NCI-H2081 (cell line): ENCODE measurements at regions not wholly inside any gene's neighbourhood (a gene's known extent, or its start where the extent isn't known, plus 50 kb on each side); places are given as distances from the start of the nearest gene placed in this dataset.
A peak's percentile ranks its signal among the peaks of the same experiment; 100 is the strongest.

ENCODE experiments used
- DNase-seq, 2 experiments: peaks; one replicate each; lab custom pipeline; 2025; lab: John Stamatoyannopoulos, UW

GRCh38 chr1:235925016-235925415 is 58.3 kb upstream of the LYST start:
- DNase-seq, result peak in 1 of 2 experiments; percentile 22

GRCh38 chr1:235923466-235924021 is 56.8 kb upstream of the LYST start:
- peak; percentile 74 to 92 for DNase-seq

- no peak for DNase-seq
Measured at GRCh38 chr1:235920596-235921375, 54.1 kb upstream of the LYST start.

- DNase-seq, result peak; percentile 63 to 86
Measured at GRCh38 chr1:235919833-235920441, 53.2 kb upstream of the LYST start.

- peak; percentile 19 to 34 for DNase-seq
Measured at GRCh38 chr1:235919127-235919832, 52.6 kb upstream of the LYST start.

GRCh38 chr1:235918465-235918864 is 51.8 kb upstream of the LYST start:
- no peak for DNase-seq

GRCh38 chr1:235918032-235918431 is 51.3 kb upstream of the LYST start:
- DNase-seq, result peak in 1 of 2 experiments; percentile 23

GRCh38 chr1:235917267-235917811 is 50.6 kb upstream of the LYST start:
- peak in 1 of 2 experiments; percentile 36 for DNase-seq
